ENCODE measurements at regions not wholly inside any gene's neighbourhood (a gene's known extent, or its start where the extent isn't known, plus 50 kb on each side); places are given as distances from the start of the nearest gene placed in this dataset.

GRCh38 chr12:131610181-131610580 is 100.7 kb upstream of the SFSWAP start (continued):
- TF ChIP-seq CHD7 (IDR thresholded peaks at IDR 0.05; ENCODE audit: insufficient replicate concordance, low read length) (no peak), GTF2F1 (IDR thresholded peaks at IDR 0.05; ENCODE audit: borderline replicate concordance, low read depth, low read length) (no peak), CHD2 (IDR thresholded peaks at IDR 0.05; ENCODE audit: low read length) (no peak), SIN3A (conservative IDR thresholded peaks at IDR 0.05 in 1 of 2, IDR thresholded peaks at IDR 0.05 in 1 of 2; ENCODE audit: low read depth in 1 of 2, low read length in 2 of 2) (no peak), YY1 (IDR thresholded peaks at IDR 0.05; ENCODE audit: low read depth, low read length) (no peak), CBX5 (IDR thresholded peaks at IDR 0.05; ENCODE audit: low read depth, low read length) (no peak), BACH1 (IDR thresholded peaks at IDR 0.05; ENCODE audit: low read length) (no peak)

Measured in H1 (cell line).